CD4-positive, alpha-beta T cell treated with Interleukin-21 for 1 hour (primary cell): ENCODE measurements at regions not wholly inside any gene's neighbourhood (a gene's known extent, or its start where the extent isn't known, plus 50 kb on each side); places are given as distances from the start of the nearest gene placed in this dataset.

Experiments
- DNase-seq: peaks from one replicate; pipeline ENCODE4 v3.0.0-alpha.2; 2020

DNA sequence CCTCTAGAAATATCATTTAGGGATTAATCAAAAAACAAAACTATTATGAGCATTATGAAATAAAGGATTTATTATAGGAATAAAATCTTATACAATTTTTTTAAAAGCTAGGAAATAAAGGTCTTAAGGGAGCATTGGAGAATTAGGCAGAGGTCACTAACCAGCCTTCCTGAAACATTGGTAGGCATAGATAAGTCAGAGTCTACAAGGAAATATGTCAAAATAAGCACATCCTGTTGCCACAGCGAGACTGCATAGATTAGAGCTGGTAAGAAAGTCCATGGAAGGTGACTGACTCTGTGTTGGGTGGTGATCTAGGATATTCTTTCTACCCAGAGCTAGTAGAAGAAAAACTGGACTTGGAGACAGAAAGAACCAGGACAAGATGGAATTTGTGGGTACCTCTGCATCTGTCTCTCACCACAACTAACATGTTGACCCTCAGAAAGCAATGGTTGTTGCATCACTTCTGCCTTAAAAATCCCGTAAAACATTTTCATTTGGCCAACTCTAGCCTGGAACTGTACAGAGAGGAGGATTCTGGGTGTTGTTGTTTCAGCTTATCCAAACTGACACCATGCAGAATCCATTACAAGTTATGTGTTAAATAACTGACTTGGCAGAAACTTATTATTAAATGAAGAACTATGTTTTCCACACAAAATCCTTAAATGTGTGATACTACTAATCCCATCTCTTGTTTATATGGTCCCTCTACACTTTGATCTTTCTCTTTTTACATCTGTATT, 77.1 kb downstream of the FBXO5 start:
- no peak for DNase-seq

DNA sequence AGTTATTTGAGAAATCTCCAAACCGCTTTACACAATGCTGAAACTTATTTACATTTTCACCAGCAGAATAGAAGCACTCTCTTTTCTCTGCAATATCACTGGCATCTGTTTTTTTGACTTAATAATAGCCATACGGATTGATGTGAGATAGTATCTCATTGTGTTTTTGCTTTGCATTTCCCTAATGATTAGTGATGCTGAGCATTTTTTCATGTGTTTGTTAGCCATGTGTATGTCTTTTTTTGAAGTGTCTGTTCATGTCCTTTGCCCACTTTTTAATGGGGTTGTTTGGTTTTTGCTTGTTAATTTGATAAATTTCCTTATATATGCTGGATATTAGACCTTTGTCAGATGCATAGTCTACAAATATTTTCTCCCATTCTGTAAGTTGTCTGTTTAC, 73.6 kb downstream of the FBXO5 start:
- no peak for DNase-seq

DNA sequence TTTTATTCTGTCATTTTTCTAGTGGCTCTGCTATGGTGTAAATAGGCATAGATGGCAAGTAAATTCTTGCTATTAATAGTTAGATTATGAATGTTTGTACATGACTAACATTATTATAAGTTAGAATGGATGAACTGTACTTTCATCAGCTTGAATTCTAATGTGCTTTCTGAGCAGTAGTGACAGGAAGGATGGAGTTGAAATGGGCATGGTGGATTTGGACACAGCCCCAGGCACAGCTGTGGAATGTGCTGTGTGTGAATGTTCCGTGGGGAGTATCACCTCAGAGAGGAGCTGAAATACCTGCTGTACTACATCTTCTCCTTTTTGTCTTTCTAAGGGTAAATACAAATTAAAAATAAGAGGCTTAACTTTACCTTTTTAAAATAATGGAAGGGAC, 66.8 kb downstream of the FBXO5 start:
- no peak for DNase-seq

DNA sequence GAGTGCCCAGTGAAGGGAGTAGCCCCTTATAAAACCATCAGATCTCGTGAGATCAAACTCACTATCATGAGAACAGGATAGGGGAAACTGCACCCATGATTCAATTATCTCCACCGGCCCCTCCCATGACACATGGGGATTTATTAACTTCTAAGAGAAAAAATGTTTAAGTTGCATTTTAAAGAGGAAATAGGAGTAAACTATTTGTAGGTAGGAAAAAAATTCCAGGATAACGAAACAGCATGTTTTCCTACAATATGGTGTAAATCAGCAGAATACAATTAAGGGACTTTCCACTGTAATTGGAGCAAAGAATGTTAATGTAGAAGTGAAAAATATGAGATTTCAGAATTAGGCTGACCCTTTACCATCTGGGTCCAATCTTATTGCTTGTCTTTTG, 63.9 kb downstream of the FBXO5 start:
- no peak for DNase-seq

DNA sequence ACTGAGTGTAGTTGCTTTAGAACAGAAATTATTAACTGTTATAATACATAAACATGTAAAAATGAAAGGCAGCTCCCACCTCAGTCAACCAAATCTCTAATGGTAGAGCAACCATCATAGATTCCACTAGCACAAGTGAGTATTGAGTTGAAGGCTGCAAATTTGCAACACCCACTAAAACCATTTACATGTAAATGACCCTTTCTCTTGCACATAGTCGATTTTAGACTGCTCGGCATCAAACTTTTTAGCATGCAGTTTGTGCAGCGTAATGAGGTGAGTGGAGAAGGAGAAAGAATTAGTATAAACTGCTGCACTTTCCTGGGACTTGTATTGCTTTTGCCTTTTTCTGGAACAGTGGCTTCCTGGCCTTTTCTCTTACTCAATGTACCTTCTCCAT, 62.8 kb downstream of the FBXO5 start:
- no peak for DNase-seq
